Transverse colon (tissue), 4 donors: ENCODE measurements at regions not wholly inside any gene's neighbourhood (a gene's known extent, or its start where the extent isn't known, plus 50 kb on each side); places are given as distances from the start of the nearest gene placed in this dataset.

Experiments
- DNase-seq: peaks from one replicate; pipeline ENCODE4 v3.0.0-alpha.2; 2019
- H3K27ac ChIP-seq, 4 donors: fragments of 200-600 bp; sonication (generic); 2 replicates each; pipeline ENCODE4 v1.5.1; 2016 to 2018; ENCODE audit warnings: inconsistent platforms in 4 of 4
- H3K27me3 ChIP-seq: fragments of 200-600 bp; sonication (generic); 2 replicates; pipeline ENCODE4 v1.5.1; 2017; ENCODE audit warnings: inconsistent platforms
- H3K36me3 ChIP-seq, 4 donors: fragments of 200-600 bp; sonication (generic); 2 replicates each; pipeline ENCODE4 v1.5.1; 2017 to 2019; ENCODE audit warnings: inconsistent platforms in 4 of 4
- H3K4me1 ChIP-seq, 4 donors: fragments of 200-600 bp; sonication (generic); 2 replicates each; pipeline ENCODE4 v1.5.1; 2017 to 2020; ENCODE audit warnings: inconsistent platforms in 4 of 4
- H3K4me3 ChIP-seq, 4 donors: fragments of 200-600 bp; sonication (generic); 1 replicate in 1 of 4; 2 replicates in 3 of 4; pipeline versions ENCODE4 v1.5.1 to v1.6.1; 2017 to 2019; ENCODE audit warnings: inconsistent platforms in 4 of 4
- H3K9me3 ChIP-seq, 2 donors: fragments of 200-600 bp; sonication (generic); 2 replicates each; pipeline ENCODE4 v1.5.1; 2017 to 2019; ENCODE audit warnings: inconsistent platforms in 2 of 2
- CTCF ChIP-seq, 5 experiments: fragments of 200-600 bp in 3 of 5; fragments of 450-650 bp in 2 of 5; sonication (generic) in 3 of 5; IDR thresholded peaks; 1 replicate in 2 of 5; 2 replicates in 3 of 5; pipeline ENCODE4 v1.5.1; 2016 to 2017; ENCODE audit warnings: antibody characterized with exemption in 5 of 5, inconsistent platforms in 3 of 5, mild to moderate bottlenecking in 2 of 5, moderate library complexity in 1 of 5
- EP300 ChIP-seq: sonication (generic); formaldehyde crosslinking; IDR thresholded peaks from one replicate; pipeline ENCODE4 v1.6.1; 2017; ENCODE audit warnings: antibody characterized with exemption, low read depth
- POLR2A ChIP-seq: fragments of 450-650 bp; IDR thresholded peaks from one replicate; pipeline ENCODE4 v1.6.1; 2016; ENCODE audit warnings: antibody characterized with exemption, mild to moderate bottlenecking, moderate library complexity
- POLR2AphosphoS5 ChIP-seq, 3 donors: sonication (generic); formaldehyde crosslinking; IDR thresholded peaks; one replicate each; pipeline ENCODE4 v1.6.1; 2016; ENCODE audit warnings: antibody characterized with exemption in 3 of 3
- WGBS, 2 donors: methylation state at CpG; one replicate each; pipeline ENCODE4 v1.1.5; 2018; ENCODE audit warnings: low coverage in 1 of 2; 5-methylcytosine and 5-hydroxymethylcytosine counted together
- in situ Hi-C, 4 donors: fragments of 200-750 bp; cut with MboI; loops; one replicate each; pipeline versions ENCODE4 v1.15.0 to v1.15.1; 2017; ENCODE audit warnings: low sequenced_read_pairs in 3 of 4, low pct_ligation_motif_present in 1 of 4, low pct_unique_long_range_greater_than_20kb in 1 of 4
- intact Hi-C: fragments of 100-400 bp; cut with DNase I; formaldehyde crosslinking; loops from one replicate; pipeline ENCODE4 v1.15.1; 2023; ENCODE audit warnings: low total_unique reads

GRCh38 chr10:91355998-91356397 lies 54.1 kb upstream of the HECTD2 start:
- intact Hi-C loops (no loop called here), in situ Hi-C loops (no loop called here)
- Histone ChIP-seq H3K36me3 (no peaks in the 10 kb centered on the region), H3K4me1 (no peaks in the 10 kb centered on the region), H3K4me3 (no peak overlapping the region), H3K9me3 (no peaks in the 10 kb centered on the region), H3K27me3 (no peaks in the 10 kb centered on the region), H3K27ac (no peak overlapping the region)
- WGBS, 2 donors = 84 to 100% methylated on average over 3 of the region's 3 CpGs
- no peak for TF ChIP-seq POLR2A
- no peak for DNase-seq

GRCh38 chr10:91357497-91357896 lies 52.6 kb upstream of the HECTD2 start:
- DNase-seq = no peak
- TF ChIP-seq POLR2A (no peak), EP300 (no peak), POLR2AphosphoS5 (IDR thresholded peaks at IDR 0.05) (no peak), CTCF (IDR thresholded peaks at IDR 0.05) (no peak)
- intact Hi-C loops (no loop called here), in situ Hi-C loops (no loop called here)
- Histone ChIP-seq H3K27me3 (no peaks in the 10 kb centered on the region), H3K36me3 (no peaks in the 10 kb centered on the region), H3K4me1 (no peaks in the 10 kb centered on the region), H3K4me3 (no peak overlapping the region), H3K27ac (no peak overlapping the region), H3K9me3 (no peaks in the 10 kb centered on the region)
- WGBS, 2 donors = 90 to 91% methylated on average over 3 of the region's 3 CpGs
